ENCODE measurements at regions not wholly inside any gene's neighbourhood (a gene's known extent, or its start where the extent isn't known, plus 50 kb on each side); places are given as distances from the start of the nearest gene placed in this dataset.
"Not testable (repeated sequence)": the region's sequence is repeated elsewhere in the genome, so short reads cannot be mapped to it uniquely, and the experiment has no call there.

GRCh38 chr21:18722193-18722592 is 318.6 kb upstream of the TMPRSS15 start:
- no peak for DNase-seq

DNA sequence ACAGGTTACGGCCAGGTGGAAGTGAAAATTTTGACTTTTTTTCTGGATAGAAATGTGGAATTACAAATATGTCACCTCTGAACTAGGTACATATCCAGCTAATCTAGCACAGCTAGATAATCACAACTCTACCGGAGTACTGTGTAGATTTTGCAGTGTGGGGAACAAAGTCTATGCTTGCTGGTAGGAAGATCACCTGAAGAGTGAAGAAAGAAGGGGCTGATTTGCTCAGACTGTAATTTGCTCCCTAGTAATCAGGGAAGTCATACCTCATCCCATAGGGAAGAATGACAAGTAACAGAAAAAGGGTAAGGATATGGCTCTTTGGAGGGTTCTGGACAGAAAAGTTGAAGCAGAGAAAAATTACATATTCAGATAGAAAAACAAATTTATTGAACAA is 319.6 kb upstream of the TMPRSS15 start:
- DNase-seq: no peak

GRCh38 chr21:18725653-18726052 is 322.1 kb upstream of the TMPRSS15 start:
- DNase-seq: no peak

- DNase-seq: no peak
Observed at GRCh38 chr21:18741954-18742353, 338.4 kb upstream of the TMPRSS15 start.

DNA sequence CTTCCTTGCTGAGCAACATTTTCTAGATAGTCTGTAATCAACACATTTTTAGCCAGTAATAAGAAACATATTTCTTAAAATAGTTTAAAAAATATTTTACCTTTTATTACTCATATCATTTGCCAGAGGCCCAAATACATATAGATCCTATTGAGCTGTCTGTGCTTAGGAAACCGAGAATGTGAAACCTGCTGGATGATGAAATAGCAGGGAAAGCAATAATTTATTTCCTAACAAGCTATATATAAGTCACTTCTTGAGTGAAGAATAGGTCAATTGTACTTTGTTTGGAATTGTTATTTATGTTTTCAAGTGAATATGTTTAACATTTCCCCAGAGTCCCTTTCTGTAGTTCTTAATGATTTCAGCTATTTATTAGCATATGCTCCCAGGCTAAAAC is 339.9 kb upstream of the TMPRSS15 start:
- no peak for DNase-seq

DNA sequence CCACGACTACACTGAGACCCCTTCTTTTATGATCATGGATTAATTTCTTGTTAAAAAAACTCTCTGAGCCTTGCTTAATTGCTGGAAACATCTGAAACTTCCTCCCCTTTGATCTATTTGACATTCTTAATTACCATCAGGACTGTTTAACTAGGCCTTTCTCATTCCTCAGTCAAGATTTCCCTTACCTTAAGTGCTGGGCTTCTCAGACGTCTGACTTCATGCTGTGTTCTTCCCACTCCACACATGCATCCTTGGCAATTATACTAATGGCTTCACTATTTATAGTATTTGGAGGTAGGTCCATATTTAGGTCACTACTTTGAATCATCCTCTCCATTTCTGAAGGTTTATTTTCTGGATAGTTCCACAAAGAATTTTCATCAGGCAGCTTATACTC is 341.3 kb upstream of the TMPRSS15 start:
- DNase-seq: no peak

DNA sequence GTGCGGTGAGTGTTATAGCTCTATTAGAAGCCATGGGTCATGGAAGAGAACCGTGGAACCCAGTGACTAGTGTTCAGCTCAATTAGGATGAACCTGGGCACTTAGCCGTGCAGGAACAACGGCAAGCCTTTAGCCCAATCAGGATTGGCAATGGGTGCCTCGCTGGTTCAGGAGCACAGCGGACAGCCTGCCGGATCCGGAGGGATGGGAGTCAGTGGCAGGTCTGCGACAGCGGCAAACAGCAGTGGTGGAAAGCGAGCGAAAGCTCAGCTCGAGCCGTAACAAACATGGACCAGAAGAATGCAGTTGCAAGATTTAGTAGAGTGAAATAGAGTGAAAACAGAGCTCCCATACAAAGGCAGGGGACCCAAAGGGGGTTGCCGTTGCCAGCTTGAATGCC is 349.3 kb upstream of the TMPRSS15 start:
- DNase-seq: not testable (repeated sequence)

- DNase-seq: not testable (repeated sequence)
Observed at GRCh38 chr21:18756272-18756671, 352.7 kb upstream of the TMPRSS15 start.

- DNase-seq: no peak
Observed at GRCh38 chr21:18759267-18759666, 355.7 kb upstream of the TMPRSS15 start.

GRCh38 chr21:18759751-18760161 is 356.2 kb upstream of the TMPRSS15 start:
- no peak for DNase-seq

DNA sequence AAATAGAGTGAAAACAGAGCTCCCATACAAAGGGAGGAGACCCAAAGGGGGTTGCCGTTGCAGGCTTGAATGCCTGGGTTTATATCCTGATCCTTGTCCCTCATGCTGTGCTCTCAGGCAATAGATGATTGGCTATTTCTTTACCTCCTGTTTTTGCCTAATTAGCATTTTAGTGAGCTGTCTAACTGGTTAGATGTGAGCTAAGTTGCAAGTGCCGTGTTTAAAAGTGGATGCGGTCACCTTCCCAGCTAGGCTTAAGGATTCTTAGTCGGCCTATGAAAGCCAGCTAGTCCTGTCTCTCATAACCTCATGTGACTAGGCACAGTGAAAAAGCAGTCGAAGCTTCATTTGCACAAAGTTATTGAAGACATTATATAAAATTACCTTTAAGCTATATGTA is 356.7 kb upstream of the TMPRSS15 start:
- DNase-seq: no peak

- no peak for DNase-seq
Observed at GRCh38 chr21:18764720-18765119, 361.1 kb upstream of the TMPRSS15 start.

- no peak for DNase-seq
Observed at GRCh38 chr21:18769599-18769998, 366.0 kb upstream of the TMPRSS15 start.

- DNase-seq: no peak
Observed at GRCh38 chr21:18771845-18772380, 368.3 kb upstream of the TMPRSS15 start.

- no peak for DNase-seq
Observed at GRCh38 chr21:18772404-18772803, 368.8 kb upstream of the TMPRSS15 start.

GRCh38 chr21:18772897-18773296 is 369.3 kb upstream of the TMPRSS15 start:
- DNase-seq: no peak

- no peak for DNase-seq
Observed at GRCh38 chr21:18776936-18777335, 373.4 kb upstream of the TMPRSS15 start.

DNA sequence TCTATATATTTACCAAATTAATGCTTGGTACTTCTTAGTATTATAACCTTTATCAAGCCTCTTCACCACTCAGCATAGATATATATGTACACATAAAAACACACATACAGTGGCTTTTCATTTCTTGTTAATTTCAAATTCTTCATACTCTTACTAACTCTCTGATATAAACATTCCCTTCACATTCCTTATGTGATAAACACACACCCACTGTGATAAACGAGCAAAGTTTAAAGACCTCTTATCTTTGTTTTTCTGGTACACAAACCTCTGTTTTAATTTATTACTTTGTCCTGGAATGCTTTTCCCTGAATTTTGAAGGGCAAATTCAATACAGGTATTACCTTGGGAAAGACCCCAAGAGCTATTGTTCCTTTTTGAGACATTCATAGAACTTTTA is 379.1 kb upstream of the TMPRSS15 start:
- no peak for DNase-seq

DNA sequence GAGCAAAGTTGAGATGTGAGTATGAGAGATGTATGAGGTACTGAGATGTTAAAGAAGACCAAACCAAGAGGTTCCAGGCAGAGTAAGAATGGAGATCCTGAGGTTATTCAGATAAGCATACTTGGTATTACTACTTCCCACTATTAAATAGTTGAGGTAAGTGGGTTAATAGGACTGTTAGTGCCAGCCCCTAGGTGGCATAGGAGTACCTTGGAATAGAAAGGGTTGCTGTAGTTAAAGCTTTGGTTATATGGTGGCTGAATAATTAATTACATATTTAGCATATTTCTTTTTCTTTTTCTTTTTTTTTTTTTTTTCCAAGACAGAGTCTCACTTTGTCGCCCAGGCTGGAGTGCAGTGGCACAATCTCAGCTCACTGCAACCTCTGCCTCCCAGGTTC is 397.9 kb upstream of the TMPRSS15 start:
- peak; percentile 1 for DNase-seq

DNA sequence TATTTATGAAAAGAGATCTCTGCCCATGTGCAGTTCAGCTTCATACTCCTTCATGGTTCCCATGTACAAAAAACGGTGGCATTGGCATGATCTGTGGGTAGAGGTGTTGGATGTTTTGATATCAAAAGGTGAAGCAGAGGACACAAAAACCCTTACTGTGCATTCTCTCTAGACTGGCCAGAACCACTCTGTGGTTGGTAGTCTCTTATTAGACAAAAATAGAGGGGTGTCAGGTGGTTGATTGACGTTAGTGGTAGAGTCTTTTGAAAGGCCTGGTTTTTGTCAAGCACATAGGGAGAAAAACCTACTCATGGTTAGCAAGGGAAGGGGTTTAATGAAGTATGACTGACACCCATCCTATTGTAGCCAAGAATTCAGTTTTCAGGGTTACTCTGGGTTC is 400.0 kb upstream of the TMPRSS15 start:
- DNase-seq: no peak

- no peak for DNase-seq
Observed at GRCh38 chr21:18810136-18810535, 406.6 kb upstream of the TMPRSS15 start.

- no peak for DNase-seq
Observed at GRCh38 chr21:18812308-18812707, 408.7 kb upstream of the TMPRSS15 start.

DNA sequence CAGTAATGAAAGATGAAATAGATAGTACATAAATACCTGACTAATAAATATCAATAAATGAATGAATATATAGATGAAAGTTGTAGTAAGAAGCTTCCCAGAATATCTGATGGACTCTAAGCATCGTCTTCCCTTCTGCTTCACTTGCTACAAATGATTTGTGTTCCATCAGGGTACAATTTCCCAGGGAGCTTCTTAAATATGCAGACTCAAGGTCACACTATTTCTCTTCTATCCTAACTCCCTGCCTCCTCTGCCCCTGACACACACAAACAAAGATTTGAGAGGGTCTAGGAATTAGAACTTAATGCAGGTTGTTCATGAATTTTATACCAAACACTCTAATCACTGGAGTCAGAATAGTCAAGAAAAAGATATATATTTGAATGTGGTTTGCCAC is 415.9 kb upstream of the TMPRSS15 start:
- no peak for DNase-seq

DNA sequence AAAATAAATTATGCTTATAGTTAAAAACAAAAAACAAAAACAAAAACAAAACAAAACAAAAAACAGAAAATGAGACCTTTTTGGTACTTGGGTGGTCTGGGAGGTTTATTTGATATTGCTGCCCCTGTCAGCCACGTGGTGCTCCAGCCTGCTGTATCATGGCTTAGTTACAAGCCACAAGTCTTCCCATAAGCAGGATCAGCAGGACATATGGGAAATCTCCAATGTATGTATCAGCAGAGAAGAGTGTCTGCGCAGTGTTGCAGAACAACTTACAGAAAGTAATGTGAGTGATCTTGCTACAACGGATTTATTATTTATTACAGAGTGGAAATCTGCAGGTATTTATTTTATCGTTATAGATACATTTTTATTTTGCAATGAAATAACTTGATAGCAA is 423.0 kb upstream of the TMPRSS15 start:
- DNase-seq: no peak

DNA sequence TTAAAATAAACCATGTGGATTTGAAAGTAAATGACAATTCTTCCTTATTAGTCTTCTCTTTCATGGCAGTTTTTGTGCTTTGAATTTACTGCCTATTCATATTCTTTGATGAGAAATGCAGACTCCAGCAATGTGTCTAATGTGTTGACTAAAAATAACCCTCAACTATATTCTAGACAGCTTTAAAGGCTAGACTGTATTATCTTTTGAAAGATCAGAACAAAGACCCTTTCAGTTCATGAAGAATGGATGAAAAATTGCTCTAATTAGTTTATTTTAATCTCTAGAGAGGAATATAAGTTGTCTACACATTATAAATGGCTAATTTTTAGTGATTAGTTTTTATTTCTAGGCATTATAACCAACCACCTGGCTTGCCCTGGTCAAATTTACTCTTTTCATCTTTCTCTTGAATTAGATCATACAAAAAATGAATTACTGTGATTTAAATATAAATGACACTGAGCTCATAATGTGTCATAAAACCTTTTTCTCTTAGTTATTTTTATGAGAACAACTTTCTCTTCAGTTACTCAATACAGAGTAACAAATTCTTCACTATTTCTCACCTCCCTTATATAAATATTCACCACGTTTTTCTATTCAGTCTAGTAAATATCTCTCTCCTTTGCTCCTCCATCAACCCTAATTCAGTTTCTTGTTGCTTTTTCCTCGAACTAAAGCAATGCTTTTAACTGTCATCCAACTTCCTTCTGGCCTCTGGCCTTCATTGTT is 428.5 kb upstream of the TMPRSS15 start:
- no peak for DNase-seq

Measured in NCI-H510A treated with DMSO at 0.1 percent for 48 hours (cell line).